PFSK-1 (cell line): ENCODE measurements at regions not wholly inside any gene's neighbourhood (a gene's known extent, or its start where the extent isn't known, plus 50 kb on each side); places are given as distances from the start of the nearest gene placed in this dataset.

Experiments
- FOXP2 ChIP-seq: optimal IDR thresholded peaks from 2 replicates; pipeline ENCODE3; 2011; ENCODE audit warnings: borderline replicate concordance, control low read depth, inconsistent platforms; ENCODE audit not compliant: insufficient read depth; ENCODE audit errors: extremely low read length, extremely low read depth
- POLR2AphosphoS5 ChIP-seq: IDR thresholded peaks from 2 replicates; pipeline ENCODE4 v1.6.1; 2012; ENCODE audit warnings: low read depth, mild to moderate bottlenecking, control low read depth, low read length, moderate library complexity
- SIN3A ChIP-seq: IDR thresholded peaks from 2 replicates; pipeline ENCODE4 v1.6.1; 2012; ENCODE audit warnings: mild to moderate bottlenecking, low read length, moderate library complexity, borderline replicate concordance; ENCODE audit not compliant: insufficient read depth
- TAF1 ChIP-seq: IDR thresholded peaks from 2 replicates; pipeline ENCODE4 v1.6.1; 2012; ENCODE audit warnings: low read length, control low read depth, borderline replicate concordance; ENCODE audit not compliant: insufficient read depth
- TF ChIP-seq, protein P1 (sequence below), 2 experiments: IDR thresholded peaks; 2 replicates each; pipeline versions ENCODE4 v1.6.1 to v1.8.0; 2011 to 2012; ENCODE audit warnings: low read depth in 2 of 2, low read length in 2 of 2, control low read depth in 1 of 2, inconsistent platforms in 1 of 2, mild to moderate bottlenecking in 1 of 2, moderate library complexity in 1 of 2; ENCODE audit not compliant: insufficient read depth in 1 of 2

DNA sequence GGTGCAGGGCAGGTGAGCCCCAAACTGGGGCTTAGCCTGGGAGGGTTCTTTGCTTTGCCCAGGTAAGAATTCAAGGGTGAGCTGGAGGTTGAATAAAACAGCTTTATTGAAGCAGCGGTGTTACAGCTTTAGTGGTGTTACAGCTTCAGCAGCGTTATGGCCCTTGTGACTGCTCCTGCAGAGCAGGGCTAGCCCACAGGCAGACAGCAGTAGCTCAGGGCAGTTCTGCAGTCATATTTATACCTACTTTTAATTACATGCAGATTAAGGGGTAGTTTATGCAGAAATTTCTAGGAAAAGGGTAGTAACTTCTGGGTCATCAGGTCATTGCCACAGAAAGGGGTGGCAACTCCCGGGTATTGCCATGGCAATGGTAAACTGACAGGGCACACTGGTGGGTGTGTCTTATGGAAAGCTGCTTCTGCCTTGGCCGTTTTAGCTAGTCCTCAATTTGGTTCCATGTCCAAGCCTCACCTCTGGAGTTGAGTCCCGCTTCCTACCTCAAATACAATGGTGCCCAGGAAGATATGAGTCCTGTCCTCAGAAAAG is 78.2 kb downstream of the THNSL2 start:
- TF ChIP-seq, protein P1, sequence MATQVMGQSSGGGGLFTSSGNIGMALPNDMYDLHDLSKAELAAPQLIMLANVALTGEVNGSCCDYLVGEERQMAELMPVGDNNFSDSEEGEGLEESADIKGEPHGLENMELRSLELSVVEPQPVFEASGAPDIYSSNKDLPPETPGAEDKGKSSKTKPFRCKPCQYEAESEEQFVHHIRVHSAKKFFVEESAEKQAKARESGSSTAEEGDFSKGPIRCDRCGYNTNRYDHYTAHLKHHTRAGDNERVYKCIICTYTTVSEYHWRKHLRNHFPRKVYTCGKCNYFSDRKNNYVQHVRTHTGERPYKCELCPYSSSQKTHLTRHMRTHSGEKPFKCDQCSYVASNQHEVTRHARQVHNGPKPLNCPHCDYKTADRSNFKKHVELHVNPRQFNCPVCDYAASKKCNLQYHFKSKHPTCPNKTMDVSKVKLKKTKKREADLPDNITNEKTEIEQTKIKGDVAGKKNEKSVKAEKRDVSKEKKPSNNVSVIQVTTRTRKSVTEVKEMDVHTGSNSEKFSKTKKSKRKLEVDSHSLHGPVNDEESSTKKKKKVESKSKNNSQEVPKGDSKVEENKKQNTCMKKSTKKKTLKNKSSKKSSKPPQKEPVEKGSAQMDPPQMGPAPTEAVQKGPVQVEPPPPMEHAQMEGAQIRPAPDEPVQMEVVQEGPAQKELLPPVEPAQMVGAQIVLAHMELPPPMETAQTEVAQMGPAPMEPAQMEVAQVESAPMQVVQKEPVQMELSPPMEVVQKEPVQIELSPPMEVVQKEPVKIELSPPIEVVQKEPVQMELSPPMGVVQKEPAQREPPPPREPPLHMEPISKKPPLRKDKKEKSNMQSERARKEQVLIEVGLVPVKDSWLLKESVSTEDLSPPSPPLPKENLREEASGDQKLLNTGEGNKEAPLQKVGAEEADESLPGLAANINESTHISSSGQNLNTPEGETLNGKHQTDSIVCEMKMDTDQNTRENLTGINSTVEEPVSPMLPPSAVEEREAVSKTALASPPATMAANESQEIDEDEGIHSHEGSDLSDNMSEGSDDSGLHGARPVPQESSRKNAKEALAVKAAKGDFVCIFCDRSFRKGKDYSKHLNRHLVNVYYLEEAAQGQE (IDR thresholded peaks at IDR 0.05; ENCODE audit: insufficient read depth in 1 of 2, low read depth in 2 of 2, low read length in 2 of 2): no peak
- TF ChIP-seq POLR2AphosphoS5: no peak
- TF ChIP-seq TAF1: no peak
- no peak for TF ChIP-seq SIN3A
- TF ChIP-seq FOXP2: no peak
